ENCODE measurements at regions not wholly inside any gene's neighbourhood (a gene's known extent, or its start where the extent isn't known, plus 50 kb on each side); places are given as distances from the start of the nearest gene placed in this dataset.

- DNase-seq = no peak
Measured at GRCh38 chr2:60603533-60604190, 50.2 kb upstream of the BCL11A start.

- DNase-seq = no peak
Measured at GRCh38 chr2:60604486-60605064, 51.1 kb upstream of the BCL11A start.

GRCh38 chr2:60605866-60606265, 52.4 kb upstream of the BCL11A start:
- no peak for DNase-seq

DNA sequence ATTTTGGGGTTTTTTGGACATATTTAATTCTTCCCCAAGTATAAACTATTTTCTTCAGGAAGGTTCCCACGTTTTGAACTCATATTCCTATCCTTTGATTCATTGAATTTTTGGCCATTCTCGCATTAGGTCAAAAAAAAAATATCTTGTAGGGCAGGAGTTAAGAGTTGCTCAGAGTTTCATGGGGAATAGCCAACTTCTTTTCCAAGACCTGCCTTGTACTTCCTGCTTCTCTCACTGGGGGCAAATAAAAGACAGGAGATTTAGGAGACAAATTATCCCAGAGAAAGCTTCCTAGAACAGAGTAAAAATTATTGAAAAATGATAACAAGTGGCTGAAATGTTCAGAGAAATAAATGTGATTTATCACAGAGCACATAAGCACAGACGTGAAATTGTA, 55.2 kb upstream of the BCL11A start:
- DNase-seq = no peak

DNA sequence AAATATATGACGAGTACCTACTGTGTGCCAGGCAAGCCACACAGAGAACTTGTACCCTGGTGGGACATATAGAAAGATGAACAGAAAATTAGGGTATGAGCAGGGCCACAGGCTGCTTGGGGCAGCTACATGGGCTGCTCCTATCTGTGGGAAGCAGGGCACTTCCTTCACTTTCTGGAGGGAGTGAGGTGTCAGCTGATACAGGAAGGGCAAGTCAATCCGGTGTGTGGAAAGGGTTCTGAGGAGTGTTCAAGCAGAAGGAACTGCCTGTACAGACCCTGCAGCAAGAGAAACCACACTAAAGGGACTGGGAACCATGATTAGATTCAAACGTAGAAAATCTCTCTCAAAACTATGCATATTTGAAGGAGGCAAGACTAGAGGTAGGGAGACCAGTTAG, 58.6 kb upstream of the BCL11A start:
- DNase-seq = no peak

DNA sequence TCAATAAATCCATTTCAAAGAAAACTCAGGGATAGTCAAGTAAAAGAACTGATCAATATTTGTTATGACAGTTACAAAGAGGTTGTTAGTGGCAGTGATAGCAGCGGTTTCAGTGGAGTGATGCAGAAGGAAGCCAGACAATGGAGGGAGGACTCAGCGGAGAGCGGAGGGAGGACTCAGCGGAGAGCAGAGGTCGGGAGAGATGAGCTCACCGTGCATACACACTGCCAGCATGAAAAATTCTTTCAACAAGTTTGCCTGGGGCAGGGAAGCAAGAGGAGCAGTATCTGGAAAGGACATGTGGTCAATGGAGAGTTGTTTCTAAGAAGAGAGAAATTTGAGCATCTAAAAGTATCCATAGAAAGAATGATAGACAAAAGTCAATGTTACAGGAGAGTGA, 60.9 kb upstream of the BCL11A start:
- DNase-seq = no peak

DNA sequence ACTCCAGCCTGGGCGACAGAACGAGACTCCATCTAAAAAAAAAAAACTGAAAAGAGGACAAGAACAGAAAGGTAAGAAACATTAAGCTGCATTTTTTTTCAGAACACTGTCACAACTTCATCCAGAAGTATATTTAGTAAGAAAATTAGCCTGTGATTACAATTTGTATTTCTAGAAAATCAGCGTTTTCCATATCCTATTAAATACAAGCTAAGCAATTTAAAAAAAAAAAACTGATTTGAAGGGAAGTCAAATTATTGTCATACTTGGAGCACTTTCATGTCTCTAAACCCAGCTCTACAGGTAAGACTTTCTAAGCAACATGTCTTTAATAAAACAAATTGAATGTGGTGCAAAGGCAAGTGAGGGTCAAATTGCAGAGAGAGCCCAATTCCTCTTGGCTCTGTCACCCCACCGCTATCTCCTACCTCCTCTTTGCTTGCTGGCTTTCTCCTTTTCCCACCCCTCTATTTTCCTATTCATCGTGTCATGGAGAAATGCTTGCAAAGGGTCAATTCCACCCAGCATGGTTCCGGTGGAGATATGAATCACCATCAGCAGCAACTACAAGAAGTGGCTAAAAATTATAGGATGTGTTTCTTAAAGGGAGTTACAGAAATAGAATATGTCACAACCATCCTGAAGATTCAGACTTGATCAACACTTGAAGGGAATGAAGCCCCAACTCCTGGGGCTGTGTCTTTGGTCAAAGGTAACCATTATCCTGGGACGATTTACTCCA, 68.4 kb upstream of the BCL11A start:
- no peak for DNase-seq

DNA sequence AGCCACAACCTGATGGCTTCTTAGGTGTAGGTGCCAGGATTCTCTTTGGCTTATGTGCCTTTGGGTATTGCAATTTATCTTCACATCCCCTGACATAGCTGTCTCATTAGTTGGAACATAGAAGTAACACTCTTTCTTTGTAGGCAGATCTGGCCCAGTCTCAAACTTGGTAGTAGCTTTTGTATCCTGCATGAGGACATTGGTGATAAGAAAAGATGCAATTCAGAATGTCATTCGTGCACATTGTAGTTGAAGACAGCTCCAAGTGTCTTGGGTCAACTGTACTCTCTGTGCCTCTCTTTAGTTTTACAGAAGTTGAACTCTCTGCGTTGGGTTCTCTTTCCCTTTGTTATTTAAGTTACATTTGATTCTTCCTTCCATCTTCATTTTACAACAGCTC, 69.6 kb upstream of the BCL11A start:
- DNase-seq = no peak

- DNase-seq = no peak
Measured at GRCh38 chr2:60627412-60627811, 74.0 kb upstream of the BCL11A start.

DNA sequence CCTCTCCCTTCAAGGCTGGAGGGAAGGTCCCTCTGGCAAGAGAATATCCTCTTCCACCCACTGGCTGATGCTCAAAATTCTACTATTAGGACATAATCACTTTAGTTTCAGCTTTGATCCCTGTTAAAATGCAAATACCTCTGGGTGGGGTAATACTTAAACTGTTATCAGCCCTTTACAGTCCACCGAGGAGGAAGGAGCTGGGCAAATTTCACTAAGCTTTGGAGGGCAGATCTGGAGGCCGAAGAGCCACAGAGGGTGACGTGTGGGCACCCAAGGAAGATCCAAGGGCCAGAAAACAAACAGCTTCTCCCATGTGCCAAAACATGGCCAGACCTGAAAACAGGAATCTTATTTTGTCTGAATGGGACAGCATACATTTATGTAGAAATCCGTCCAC, 74.6 kb upstream of the BCL11A start:
- no peak for DNase-seq

- DNase-seq = no peak
Measured at GRCh38 chr2:60628615-60629304, 75.3 kb upstream of the BCL11A start.

DNA sequence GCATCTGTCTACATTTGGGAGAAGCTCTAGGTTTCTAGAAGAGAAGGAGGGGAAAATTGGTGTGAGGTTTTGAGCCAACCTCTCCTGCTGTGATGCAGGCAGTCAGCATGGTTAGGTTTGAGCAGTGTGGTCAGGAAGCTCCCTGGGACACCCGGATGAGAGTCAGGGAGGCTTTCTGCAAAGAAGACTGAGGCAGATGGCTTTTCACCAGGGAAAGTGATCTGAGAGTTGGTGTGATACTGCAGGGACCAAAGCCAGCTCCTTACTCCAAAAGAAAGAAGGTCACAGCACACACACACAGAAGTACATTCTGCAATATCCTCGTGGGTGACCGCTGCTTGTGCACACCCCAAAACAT, 75.8 kb upstream of the BCL11A start:
- no peak for DNase-seq

DNA sequence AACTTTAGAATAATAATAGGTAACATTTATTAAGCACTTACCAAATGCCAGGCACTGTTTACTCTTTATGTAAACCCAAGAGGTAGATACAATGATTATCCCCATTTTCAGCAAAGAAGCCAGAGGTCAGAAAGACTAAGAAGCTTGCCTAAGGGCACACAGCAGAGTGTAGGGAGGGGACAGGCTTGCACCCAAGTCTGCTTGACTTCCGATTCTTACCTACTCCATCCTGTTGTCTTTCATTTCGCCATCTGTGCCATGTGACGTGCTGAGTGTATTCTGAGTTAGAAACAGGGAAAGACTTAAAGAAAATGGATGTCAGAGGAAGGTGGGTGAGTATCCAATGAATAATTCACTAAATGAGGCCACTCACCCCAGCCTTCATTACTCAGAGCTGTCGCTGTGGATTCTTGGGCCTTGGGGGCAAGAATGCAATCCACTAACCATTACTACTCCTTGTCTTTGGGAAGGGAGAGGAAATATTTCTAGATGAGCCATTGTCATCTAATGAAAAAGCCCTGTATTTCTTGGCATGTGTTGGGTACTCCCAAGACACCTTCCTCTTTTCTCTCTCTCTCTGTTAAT, 76.4 kb upstream of the BCL11A start:
- no peak for DNase-seq

DNA sequence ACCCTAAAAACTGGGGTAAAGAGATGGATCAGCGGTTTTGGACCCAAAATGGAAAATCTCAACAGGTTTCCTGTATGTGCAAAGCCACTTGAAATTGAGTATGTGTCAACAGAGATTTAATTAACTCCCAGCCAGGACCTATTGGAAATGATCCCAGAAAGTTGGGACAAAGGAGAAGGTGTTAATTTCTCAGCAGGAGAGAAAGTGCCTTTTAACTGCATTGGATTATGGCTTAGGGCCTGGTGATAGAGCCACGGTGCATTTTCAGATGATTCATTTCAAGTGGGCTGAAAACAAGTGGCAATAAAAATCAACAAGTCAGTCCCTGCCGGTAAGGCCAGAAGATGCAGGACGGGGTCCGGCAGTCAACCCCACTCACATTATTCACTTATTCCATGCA, 80.2 kb upstream of the BCL11A start:
- no peak for DNase-seq

- no peak for DNase-seq
Measured at GRCh38 chr2:60634438-60634837, 81.0 kb upstream of the BCL11A start.

GRCh38 chr2:60641811-60642788, 88.6 kb upstream of the BCL11A start:
- DNase-seq = peak; percentile 10

DNA sequence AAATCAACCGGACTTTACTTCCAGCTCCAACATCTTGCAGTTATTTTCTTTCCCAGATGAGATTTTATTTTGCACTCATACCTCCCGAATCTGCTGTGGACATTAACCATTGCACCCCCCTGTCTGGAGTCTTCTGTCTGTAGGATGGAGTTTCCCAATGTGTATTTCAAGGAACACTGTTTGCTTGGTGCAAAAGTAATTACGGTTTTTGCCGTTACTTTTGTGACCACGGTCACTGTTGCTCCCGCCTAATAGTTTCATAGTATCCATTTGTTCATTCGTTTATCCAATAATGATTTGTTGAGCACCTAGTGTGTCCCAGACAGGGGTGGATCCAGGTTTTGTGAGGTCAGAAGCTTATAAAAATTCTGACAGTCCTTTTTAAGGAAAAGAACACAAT, 90.3 kb upstream of the BCL11A start:
- no peak for DNase-seq

DNA sequence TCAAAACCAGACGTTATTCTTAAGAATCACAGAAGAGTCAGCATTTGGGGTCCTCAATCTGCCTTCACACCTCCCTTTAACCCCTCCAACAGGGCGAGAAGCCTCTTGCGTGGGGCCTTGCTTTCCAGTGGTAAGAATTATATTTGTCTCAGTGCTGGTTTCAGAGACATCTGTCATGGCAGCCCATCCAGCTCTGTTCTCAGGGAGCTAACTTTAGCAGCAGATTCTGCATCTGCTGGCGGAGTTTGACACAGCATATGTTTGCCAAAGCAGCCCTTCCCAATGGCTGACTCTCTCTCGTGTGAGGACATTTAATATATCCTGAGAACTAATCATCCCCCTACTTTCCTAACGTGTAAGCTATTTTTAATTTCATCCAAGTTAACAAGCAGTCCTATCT, 91.5 kb upstream of the BCL11A start:
- no peak for DNase-seq

DNA sequence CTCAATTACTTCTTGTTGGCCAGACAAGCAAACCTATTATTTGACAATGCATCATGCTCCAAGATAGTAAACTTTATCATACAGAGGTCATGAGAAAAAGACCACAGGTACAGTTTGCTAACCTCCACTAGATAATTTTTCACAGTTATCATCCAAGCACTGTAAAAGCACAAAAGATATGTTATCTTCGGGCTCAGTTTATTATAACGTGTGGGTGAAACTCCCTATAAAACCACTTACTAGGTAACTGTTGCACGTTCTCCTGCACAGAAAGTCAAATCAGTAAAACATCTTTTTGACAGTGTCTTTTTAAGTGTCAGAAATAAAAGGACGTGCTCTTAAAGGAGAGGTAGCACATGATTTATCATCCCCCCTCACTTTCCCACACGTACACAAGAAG, 94.7 kb upstream of the BCL11A start:
- DNase-seq = no peak

DNA sequence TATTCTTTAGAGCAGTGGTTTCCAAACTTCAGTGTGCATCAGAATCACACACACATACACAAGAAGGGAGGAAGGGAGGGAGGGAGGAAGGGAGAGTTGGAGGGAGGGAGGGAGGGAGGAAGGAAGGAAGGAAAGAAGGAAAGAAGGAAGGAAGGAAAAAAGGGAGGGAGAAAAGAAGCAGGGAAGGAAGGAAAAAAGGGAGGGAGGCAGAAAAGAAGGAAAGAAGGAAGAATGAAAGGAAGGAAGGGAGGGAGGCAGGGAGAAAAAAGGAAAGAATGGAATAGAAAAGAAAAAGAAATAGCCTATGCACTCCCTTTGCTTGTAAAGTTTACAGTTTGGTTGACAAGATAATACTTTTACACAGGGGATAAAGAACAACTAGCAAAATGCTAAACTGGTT, 96.3 kb upstream of the BCL11A start:
- no peak for DNase-seq

GRCh38 chr2:60652832-60653340, 99.4 kb upstream of the BCL11A start:
- DNase-seq = no peak

GRCh38 chr2:60657673-60658072, 98.4 kb upstream of the PAPOLG start:
- DNase-seq = no peak
